HL-60 (cell line): ENCODE measurements at regions not wholly inside any gene's neighbourhood (a gene's known extent, or its start where the extent isn't known, plus 50 kb on each side); places are given as distances from the start of the nearest gene placed in this dataset.

Source experiments
- DNase-seq, 2 experiments: peaks; one replicate each; pipeline ENCODE4 v3.0.0-alpha.2; 2010 to 2020; ENCODE audit warnings: low read depth in 1 of 2, low spot score in 1 of 2
- H3K27ac ChIP-seq: fragments of 250-450 bp; sonication (Bioruptor Pico); replicated peaks from 2 replicates; pipeline ENCODE4 v1.5.1; 2020; ENCODE audit warnings: mild to moderate bottlenecking, moderate library complexity
- H3K27me3 ChIP-seq: fragments of 250-450 bp; sonication (Bioruptor Pico); 2 replicates; pipeline ENCODE4 v1.5.1; 2021; ENCODE audit warnings: mild to moderate bottlenecking, moderate library complexity; ENCODE audit not compliant: insufficient read depth, poor library complexity, severe bottlenecking
- H3K4me3 ChIP-seq: replicated peaks from 2 replicates; pipeline ENCODE4 v1.5.1; 2011; ENCODE audit warnings: mild to moderate bottlenecking, control low read depth, low read length; ENCODE audit not compliant: insufficient read depth
- GABPA ChIP-seq: IDR thresholded peaks from 2 replicates; pipeline ENCODE4 v1.6.1; 2012; ENCODE audit warnings: low read depth
- POLR2AphosphoS5 ChIP-seq: IDR thresholded peaks from 2 replicates; pipeline ENCODE4 v1.6.1; 2012; ENCODE audit warnings: low read depth
- SPI1 ChIP-seq: IDR thresholded peaks from 2 replicates; pipeline ENCODE4 v1.6.1; 2012; ENCODE audit warnings: low read depth, mild to moderate bottlenecking, borderline replicate concordance
- TF ChIP-seq, protein P1 (sequence below): IDR thresholded peaks from one replicate; pipeline ENCODE4 v1.5.1; 2011; ENCODE audit warnings: low read length, control low read depth, inconsistent platforms; ENCODE audit not compliant: insufficient read depth
- TF ChIP-seq, protein P2 (sequence below): IDR thresholded peaks from 2 replicates; pipeline ENCODE4 v1.6.1; 2012; ENCODE audit warnings: low read depth; ENCODE audit not compliant: insufficient replicate concordance

DNA sequence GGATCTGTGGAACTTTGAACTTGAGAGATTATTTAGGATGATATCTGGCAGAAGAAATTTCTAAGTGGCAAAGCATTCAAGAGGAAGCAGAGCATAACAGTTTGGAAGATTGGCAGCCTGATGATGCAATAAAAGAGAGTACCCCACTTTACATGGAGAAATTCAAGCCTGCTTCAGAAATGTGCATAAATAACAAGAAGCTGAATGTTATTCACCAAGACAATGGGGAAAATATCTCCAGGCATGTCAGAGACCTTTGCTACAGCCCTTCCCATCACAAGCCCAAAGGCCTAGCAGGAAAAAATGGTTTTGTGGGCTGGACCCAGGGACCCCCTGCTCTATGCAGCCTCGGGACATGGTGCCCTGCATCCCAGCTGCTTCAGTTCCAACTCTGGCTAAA, 420.8 kb downstream of the DTHD1 start:
- Histone ChIP-seq H3K27ac (no peak overlapping the region), H3K27me3 (no peaks in the 10 kb centered on the region), H3K4me3 (no peak overlapping the region)
- TF ChIP-seq, protein P1, sequence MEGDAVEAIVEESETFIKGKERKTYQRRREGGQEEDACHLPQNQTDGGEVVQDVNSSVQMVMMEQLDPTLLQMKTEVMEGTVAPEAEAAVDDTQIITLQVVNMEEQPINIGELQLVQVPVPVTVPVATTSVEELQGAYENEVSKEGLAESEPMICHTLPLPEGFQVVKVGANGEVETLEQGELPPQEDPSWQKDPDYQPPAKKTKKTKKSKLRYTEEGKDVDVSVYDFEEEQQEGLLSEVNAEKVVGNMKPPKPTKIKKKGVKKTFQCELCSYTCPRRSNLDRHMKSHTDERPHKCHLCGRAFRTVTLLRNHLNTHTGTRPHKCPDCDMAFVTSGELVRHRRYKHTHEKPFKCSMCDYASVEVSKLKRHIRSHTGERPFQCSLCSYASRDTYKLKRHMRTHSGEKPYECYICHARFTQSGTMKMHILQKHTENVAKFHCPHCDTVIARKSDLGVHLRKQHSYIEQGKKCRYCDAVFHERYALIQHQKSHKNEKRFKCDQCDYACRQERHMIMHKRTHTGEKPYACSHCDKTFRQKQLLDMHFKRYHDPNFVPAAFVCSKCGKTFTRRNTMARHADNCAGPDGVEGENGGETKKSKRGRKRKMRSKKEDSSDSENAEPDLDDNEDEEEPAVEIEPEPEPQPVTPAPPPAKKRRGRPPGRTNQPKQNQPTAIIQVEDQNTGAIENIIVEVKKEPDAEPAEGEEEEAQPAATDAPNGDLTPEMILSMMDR: no peak
- TF ChIP-seq GABPA (no peak), POLR2AphosphoS5 (no peak), SPI1 (no peak)
- TF ChIP-seq, protein P2, sequence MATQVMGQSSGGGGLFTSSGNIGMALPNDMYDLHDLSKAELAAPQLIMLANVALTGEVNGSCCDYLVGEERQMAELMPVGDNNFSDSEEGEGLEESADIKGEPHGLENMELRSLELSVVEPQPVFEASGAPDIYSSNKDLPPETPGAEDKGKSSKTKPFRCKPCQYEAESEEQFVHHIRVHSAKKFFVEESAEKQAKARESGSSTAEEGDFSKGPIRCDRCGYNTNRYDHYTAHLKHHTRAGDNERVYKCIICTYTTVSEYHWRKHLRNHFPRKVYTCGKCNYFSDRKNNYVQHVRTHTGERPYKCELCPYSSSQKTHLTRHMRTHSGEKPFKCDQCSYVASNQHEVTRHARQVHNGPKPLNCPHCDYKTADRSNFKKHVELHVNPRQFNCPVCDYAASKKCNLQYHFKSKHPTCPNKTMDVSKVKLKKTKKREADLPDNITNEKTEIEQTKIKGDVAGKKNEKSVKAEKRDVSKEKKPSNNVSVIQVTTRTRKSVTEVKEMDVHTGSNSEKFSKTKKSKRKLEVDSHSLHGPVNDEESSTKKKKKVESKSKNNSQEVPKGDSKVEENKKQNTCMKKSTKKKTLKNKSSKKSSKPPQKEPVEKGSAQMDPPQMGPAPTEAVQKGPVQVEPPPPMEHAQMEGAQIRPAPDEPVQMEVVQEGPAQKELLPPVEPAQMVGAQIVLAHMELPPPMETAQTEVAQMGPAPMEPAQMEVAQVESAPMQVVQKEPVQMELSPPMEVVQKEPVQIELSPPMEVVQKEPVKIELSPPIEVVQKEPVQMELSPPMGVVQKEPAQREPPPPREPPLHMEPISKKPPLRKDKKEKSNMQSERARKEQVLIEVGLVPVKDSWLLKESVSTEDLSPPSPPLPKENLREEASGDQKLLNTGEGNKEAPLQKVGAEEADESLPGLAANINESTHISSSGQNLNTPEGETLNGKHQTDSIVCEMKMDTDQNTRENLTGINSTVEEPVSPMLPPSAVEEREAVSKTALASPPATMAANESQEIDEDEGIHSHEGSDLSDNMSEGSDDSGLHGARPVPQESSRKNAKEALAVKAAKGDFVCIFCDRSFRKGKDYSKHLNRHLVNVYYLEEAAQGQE: no peak
- DNase-seq: no peak

DNA sequence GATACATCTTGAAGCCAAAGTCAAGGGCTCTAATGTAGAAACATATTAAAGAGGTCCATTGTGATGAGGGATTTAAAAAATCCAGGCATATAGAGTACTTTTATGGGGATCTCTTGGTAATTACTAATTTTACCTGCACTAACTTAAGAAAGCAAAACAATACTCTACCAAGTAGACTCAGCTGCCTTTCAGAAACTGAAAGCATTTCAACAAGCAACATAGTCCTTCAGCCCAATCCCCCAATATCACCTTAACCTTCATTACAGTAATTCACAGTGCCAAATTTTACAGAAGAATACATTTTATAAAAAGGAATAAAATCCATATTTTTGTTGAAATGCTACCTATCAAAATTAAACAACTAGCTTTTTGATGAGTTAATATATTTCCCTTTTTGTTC, 422.9 kb downstream of the DTHD1 start:
- H3K4me3 ChIP-seq: no peak overlapping the region
- H3K27ac ChIP-seq: no peak overlapping the region
- TF ChIP-seq, protein P1: no peak
- TF ChIP-seq POLR2AphosphoS5: no peak
- TF ChIP-seq GABPA: no peak
- TF ChIP-seq, protein P2: no peak
- TF ChIP-seq SPI1: no peak
- H3K27me3 ChIP-seq: no peaks in the 10 kb centered on the region
- DNase-seq: no peak

DNA sequence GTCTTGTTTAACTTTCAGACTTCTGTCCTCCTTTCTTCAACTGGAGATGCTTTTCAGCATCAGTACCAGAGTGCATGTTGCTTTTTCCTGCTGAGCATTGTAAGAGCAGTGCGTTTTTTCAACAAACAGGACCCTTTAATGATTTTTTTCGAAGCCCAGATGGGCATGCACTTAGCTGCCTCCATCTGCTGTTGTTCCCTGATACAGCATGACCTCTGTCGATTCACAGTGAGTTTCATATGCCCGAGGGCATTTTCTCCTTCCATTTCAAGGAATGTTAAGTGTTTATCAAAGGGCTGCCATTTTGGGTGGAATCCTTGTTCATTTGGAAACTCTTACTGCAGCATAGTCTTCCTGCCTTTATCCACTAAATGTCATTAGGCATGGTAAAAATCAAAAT, 428.6 kb downstream of the DTHD1 start:
- Histone ChIP-seq H3K4me3 (no peak overlapping the region), H3K27ac (no peak overlapping the region), H3K27me3 (no peaks in the 10 kb centered on the region)
- no peak for DNase-seq
- TF ChIP-seq GABPA: no peak
- TF ChIP-seq SPI1: no peak
- TF ChIP-seq, protein P1: no peak
- no peak for TF ChIP-seq POLR2AphosphoS5
- TF ChIP-seq, protein P2: no peak
